ENCODE measurements at regions not wholly inside any gene's neighbourhood (a gene's known extent, or its start where the extent isn't known, plus 50 kb on each side); places are given as distances from the start of the nearest gene placed in this dataset.

DNA sequence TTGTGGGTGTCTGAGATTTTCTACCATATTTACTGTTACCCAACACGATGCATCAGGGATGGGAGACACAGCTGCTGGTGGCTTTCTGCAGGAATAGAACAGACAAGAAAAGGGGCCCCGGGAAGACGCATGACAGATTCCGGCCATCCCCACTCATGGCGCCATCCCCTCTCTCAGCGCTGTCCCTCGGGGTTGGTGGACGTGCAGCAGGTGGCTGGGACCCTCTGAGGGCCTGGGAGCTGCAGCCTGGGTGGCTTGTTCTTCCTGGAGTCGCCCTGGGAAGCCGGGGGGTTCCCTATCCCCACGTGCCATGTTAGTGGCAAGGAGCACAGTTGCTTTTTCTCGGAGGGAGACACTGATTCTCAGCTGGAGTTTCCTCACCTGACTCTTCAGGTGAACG, 1123.3 kb downstream of the BRD1 start:
- no peak for DNase-seq

DNA sequence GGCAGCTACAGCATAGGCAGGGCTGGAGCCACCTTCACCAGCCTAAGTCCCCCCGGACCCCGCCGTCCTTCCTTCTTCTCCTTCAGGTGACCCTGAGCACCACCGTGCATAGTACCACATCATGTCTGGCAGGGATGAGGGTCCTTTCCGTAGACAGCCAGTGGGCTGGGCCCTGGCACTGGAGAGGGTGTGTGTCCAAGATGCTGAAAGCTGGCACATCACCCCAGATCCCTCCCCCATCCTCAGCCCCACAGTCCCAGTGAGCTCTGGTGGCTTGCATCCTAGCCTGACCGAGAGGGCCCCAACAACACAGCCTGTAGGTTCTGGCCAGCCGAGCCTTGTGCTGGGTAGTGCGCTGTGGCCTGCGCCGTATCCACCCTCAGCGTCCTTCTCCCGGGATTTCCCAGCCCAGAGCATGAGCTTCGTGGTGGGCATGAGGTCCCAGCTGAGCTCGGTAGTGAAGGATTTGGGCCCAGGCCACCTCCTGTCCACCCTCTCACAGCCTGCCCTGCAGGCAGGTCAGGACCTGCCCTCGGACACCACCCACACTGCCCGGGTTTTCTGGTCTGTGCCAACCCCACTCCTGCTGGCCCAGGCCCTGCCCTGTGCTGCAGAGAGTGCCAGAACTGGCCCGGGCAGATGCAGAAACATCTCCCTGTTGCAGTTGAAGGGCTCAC, 1124.3 kb downstream of the BRD1 start:
- DNase-seq, result no peak

DNA sequence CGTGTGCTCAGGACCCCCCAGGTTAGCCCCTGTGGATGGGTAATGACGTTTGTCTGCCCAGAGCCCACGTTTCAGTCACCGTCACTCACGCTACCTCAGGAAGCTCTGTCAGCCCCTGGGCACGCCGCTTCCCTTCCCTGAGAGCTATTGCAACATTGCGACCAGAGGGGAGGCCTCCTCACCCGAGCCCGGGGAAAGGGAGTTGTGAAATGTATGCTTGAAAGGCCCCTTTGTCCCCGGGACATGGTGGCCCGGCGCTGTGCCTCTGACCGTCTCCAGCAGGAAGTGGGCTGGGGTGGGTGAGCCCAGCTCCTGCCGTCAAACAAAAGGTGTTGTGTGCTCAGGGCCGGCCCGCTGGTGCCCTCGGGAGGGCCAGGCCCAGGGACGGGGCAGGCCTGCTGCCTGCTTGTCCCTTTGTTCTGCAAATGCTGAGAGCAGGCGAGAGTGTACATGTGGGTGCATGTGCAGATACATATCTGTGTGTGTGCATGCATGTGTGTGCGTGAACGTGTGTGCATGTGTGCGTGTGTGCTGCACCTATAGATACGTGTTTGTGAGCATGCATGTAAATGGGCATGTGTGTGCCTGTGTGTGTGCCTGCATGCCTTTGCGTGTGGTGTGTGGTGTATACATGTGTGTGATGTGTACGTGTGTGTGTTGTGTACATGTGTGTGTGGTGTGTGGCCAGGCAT, 1125.0 kb downstream of the BRD1 start:
- no peak for DNase-seq

DNA sequence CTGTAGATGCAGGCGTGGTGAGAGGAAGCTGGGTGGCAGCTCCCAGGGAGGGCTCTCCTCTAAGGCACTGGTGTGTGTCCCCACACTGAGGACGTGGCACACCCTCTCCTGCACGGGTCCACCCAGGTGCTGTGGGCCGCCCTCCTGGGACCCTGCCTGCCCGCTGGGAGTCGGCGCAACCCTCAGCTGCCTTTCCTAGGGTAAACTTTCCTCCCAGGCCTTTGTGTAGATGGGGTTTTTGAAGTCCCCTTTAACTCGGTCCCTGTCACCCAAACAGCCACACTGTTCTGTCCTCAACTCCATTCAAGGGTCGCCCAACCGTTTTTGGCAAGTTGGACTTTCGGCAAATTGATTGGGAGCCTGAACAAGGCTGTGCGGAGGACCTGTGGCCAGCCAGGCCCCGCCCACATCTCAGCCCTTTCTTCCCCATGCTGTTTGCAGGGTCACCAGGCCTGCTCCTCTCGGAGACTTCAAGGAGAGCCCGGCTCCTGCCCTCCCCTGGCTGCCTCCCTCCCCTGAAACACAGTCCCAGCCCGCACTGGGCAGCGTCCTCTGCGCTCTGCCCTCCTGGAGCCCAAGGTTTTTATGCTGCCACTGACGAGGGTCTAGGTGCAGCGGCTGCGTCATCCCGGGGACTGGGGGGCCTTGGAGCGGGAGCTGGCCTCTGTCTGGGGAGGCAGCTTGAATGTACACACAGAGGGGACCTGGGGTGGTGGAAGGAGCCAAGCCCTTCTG, 1126.2 kb downstream of the BRD1 start:
- no peak for DNase-seq

DNA sequence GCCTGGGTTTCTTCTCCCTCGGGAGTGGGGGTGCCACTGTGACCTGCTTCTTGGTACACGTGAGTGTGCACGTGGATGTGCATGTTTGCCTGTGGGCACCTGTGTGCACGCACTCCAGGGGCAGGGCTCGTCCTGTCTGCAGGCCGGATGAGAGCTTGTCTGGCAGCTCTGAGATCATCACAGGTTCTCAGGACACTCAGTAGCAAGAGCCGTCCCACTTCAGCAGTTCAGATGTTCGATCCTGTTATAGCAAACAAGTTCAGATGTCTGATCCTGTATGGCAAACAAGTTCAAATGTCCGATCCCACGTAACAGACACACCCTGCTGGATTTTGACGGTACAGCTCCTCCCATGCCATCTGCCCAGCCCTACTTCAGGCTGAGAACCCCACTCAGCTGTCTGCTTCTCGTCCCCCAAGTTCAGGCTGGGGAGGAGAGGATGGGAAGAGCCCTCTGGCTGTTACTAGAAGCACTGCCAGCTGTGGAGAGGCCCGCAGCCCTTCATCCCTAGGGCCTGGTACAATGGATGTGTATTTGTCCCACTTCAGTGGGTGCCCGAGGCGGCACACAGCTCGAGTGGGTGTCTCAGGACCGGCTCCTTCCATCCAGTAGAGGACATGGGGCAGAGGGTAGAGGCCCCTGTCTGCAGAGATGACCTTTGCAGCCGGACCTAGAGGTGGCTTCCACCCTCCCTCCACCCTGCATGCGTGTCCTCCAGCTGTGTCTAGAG, 1126.9 kb downstream of the BRD1 start:
- DNase-seq, result no peak

- no peak for DNase-seq
Observed at GRCh38 chr22:48700180-48700565, 1127.5 kb downstream of the BRD1 start.

DNA sequence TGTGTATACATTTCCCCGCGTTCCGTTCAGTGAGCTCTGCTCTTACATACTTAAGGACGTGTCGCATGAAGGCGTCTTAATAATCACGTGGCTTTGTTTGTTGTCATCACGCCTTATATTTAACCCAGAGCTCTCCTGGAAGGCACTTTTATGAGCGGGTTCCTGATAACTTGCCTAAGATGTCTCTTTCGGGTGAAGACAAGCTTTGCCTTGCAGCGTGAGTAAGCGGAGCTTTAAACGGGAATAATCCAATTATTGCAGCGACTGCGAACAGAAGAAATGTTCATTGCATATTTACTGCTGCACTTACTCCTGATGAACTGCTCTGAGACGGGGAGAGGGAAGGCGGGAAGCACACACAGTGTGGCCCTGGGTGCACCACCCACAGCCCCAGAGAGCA, 1128.2 kb downstream of the BRD1 start:
- DNase-seq, result no peak

GRCh38 chr22:48698618-48699017, 1129.1 kb downstream of the BRD1 start:
- no peak for DNase-seq

DNA sequence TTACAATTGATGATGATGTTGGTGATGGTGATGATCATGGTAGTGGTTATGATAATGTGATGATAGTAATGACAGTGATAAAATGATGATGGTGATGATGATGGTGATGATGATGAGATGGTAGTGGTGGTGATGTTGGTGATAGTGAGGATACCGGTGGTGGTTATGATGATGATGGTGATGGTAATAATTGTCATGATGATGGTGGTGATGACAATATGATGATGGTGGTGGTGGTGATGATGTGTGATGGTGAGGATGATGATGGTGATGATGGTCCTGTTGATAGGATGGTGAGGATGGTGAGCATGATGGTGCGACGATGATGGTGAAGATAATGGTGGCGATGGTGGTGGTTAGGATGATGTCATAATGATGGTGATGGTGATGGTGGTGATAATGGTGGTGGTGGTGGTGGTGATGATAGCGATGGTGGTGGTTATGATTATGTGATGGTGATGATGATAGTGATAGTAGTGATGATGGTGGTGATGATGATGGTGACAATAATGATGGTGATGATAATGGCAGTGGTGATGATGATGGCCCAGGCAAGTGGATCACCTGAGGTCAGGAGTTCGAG, 1129.9 kb downstream of the BRD1 start:
- DNase-seq, result no peak

DNA sequence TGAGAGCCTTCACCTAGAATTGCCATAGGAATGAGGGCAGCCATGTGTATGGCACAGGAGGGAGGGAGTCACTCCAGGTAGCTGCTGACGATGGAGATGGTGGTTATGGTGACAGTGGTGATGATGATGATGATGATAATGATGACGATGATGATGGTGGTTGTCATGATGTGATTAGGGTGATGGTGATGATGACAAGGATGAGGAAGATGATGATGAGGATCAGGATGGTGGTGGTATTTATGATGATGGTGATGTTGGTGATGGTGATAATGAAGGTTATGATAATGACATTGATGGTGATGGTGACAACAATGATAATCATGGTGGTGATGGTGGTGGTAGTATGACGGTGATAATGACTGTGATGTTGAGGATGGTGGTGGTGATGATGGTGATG, 1130.5 kb downstream of the BRD1 start:
- no peak for DNase-seq

- DNase-seq, result no peak
Observed at GRCh38 chr22:48696371-48696770, 1131.3 kb downstream of the BRD1 start.

- no peak for DNase-seq
Observed at GRCh38 chr22:48695731-48696305, 1131.9 kb downstream of the BRD1 start.

DNA sequence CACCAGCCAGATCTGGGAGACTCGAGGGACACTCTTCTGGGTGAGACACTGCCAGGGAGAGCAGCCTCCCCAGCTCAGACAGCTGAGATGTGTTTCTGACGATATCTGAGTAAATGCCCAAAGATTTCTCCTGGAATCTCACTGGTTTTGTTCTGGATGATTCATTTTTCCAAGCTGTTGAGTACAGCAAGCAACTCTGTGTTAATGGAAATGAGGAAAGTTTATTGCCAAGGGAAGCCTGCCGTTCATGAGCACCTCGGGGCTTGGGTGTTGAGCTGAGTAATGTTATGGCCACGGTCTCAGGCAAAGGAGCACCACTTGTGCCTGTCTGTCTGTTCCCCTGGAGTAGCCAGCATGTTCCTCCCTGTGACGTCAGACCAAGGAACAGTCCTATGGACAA, 1132.4 kb downstream of the BRD1 start:
- no peak for DNase-seq

- DNase-seq, result no peak
Observed at GRCh38 chr22:48694296-48694883, 1133.3 kb downstream of the BRD1 start.

GRCh38 chr22:48693377-48694135, 1134.1 kb downstream of the BRD1 start:
- no peak for DNase-seq

- DNase-seq, result no peak
Observed at GRCh38 chr22:48692734-48693376, 1134.8 kb downstream of the BRD1 start.

DNA sequence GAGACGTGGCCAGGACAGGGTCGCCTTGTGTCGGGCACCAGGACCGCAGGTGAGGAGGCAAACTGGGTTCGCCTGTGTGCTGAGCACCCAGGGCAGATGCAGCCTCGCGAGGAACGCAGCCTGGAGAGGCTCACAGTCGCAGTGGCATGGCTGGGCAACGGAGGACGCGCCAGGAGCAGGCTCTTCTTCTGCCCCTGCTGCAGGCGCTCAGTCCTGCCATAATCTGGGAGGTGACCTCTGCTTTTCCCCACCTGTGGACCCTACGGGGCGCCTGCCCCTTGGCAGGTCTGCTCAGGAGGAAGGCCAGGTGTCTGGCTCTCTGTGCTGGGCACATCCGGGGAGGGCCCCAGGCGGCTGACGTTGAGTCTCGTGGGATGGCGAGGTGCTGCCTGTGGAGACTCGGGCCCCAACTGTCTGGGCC, 1136.2 kb downstream of the BRD1 start:
- no peak for DNase-seq

- DNase-seq, result no peak
Observed at GRCh38 chr22:48690583-48691317, 1136.9 kb downstream of the BRD1 start.

- DNase-seq, result no peak
Observed at GRCh38 chr22:48689206-48689605, 1138.5 kb downstream of the BRD1 start.

GRCh38 chr22:48688366-48688765, 1139.3 kb downstream of the BRD1 start:
- no peak for DNase-seq
